Ascending aorta (tissue), 2 donors: ENCODE measurements at regions not wholly inside any gene's neighbourhood (a gene's known extent, or its start where the extent isn't known, plus 50 kb on each side); places are given as distances from the start of the nearest gene placed in this dataset.

Source experiments
- DNase-seq, 2 donors: peaks; one replicate each; pipeline ENCODE4 v3.0.0-alpha.2; 2019; ENCODE audit warnings: low spot score in 2 of 2
- H3K27ac ChIP-seq, 2 donors: fragments of 200-600 bp; sonication (generic); one replicate each; pipeline ENCODE4 v1.5.1; 2016 to 2017; ENCODE audit warnings: mild to moderate bottlenecking in 1 of 2
- H3K27me3 ChIP-seq: fragments of 200-600 bp; sonication (generic); one replicate; pipeline ENCODE4 v1.5.1; 2017
- H3K36me3 ChIP-seq, 2 donors: fragments of 200-600 bp; sonication (generic); one replicate each; pipeline ENCODE4 v1.5.1; 2016
- H3K4me1 ChIP-seq, 2 donors: fragments of 200-600 bp; sonication (generic); one replicate each; pipeline ENCODE4 v1.5.1; 2016 to 2017; ENCODE audit warnings: mild to moderate bottlenecking in 1 of 2
- H3K4me3 ChIP-seq, 2 donors: fragments of 200-600 bp; sonication (generic); one replicate each; pipeline ENCODE4 v1.5.1; 2016 to 2017; ENCODE audit warnings: mild to moderate bottlenecking in 1 of 2
- H3K9me3 ChIP-seq, 2 donors: fragments of 200-600 bp; sonication (generic); one replicate each; pipeline ENCODE4 v1.5.1; 2016
- intact Hi-C: fragments of 100-400 bp; cut with DNase I; formaldehyde crosslinking; loops from one replicate; pipeline ENCODE4 v1.15.1; 2023
- TF ChIP-seq, protein P1 (sequence below), 3 experiments: fragments of 200-600 bp in 2 of 3; fragments of 450-650 bp in 1 of 3; sonication (generic) in 2 of 3; IDR thresholded peaks; one replicate each; pipeline ENCODE4 v1.5.1; 2016 to 2019; ENCODE audit warnings: antibody characterized with exemption in 3 of 3, mild to moderate bottlenecking in 1 of 3, moderate library complexity in 1 of 3

DNA sequence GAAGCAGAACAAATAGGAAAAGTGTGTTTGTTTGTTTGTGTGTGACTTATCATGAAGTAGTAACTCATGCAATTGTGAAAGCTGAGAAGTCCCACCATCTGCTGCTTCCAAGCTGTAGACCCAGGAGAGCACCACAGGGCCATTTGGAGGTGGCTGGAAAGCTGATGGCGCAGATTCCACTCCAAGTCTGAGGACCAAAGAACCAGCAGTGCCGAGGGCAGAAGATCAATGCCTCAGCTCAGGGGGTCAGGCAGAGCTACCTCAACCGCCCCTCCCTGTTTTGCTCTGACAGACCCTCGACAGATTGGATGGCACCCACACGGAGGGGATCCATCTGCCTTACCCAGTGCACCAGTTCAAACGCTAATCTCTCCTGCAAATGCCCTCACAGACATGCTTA, 896.2 kb downstream of the BRD1 start:
- Histone ChIP-seq H3K27me3 (no peaks in the 10 kb centered on the region), H3K4me1 (no peaks in the 10 kb centered on the region), H3K4me3 (no peak overlapping the region), H3K9me3 (no peaks in the 10 kb centered on the region), H3K27ac (no peak overlapping the region), H3K36me3 (no peaks in the 10 kb centered on the region)
- intact Hi-C loops: no loop called here
- no peak for DNase-seq
- TF ChIP-seq, protein P1, sequence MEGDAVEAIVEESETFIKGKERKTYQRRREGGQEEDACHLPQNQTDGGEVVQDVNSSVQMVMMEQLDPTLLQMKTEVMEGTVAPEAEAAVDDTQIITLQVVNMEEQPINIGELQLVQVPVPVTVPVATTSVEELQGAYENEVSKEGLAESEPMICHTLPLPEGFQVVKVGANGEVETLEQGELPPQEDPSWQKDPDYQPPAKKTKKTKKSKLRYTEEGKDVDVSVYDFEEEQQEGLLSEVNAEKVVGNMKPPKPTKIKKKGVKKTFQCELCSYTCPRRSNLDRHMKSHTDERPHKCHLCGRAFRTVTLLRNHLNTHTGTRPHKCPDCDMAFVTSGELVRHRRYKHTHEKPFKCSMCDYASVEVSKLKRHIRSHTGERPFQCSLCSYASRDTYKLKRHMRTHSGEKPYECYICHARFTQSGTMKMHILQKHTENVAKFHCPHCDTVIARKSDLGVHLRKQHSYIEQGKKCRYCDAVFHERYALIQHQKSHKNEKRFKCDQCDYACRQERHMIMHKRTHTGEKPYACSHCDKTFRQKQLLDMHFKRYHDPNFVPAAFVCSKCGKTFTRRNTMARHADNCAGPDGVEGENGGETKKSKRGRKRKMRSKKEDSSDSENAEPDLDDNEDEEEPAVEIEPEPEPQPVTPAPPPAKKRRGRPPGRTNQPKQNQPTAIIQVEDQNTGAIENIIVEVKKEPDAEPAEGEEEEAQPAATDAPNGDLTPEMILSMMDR (IDR thresholded peaks at IDR 0.05): no peak

DNA sequence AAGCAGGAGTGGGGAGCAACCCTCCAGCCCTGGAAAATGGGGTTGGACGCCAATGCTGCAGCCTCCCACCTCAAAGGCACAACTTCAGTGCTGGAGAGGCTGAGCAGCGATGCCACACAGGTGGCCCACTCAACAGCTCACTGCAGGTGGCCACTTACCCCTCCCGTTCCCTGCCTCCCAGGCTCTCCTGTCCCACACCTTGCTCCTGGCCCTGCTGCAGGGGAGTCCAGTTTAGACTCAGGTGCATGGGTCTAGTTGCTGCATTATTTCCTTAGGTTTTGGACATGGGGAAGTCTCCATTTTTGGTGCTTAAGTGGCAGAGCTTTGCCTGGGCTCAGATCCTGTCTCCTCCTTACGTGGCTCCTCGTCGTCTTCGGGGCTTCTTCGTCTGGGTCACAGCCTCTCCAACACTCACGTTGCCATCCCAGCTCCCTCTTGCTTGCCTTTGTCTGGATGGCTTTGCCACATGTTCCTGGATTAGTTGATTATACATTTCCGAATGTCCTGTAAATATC, 898.3 kb downstream of the BRD1 start:
- intact Hi-C loops: no loop called here
- Histone ChIP-seq H3K27me3 (no peaks in the 10 kb centered on the region), H3K9me3 (no peaks in the 10 kb centered on the region), H3K4me1 (no peaks in the 10 kb centered on the region), H3K4me3 (no peak overlapping the region), H3K36me3 (no peaks in the 10 kb centered on the region), H3K27ac (no peak overlapping the region)
- DNase-seq: peak in 1 of 2 donors; percentile 28
- TF ChIP-seq, protein P1 (IDR thresholded peaks at IDR 0.05): no peak

DNA sequence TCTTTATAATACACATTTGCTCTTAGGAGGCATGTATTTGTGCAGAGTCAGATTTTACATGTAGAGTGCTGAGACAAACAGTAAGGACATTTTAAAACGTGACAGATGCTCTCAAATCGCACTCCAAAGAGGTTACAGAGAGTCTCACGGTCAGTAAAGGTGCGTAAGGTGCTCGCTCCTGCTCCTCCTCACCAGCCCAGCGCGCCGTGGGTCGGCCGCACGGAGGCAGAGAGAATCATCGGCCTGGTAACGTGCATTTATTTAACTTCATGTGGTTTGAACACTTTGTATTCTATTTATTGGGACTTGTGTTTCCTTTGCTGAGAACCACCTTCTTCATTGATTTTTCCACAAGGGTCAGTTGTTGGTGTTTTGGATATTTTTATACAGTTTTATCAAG, 900.1 kb downstream of the BRD1 start:
- Histone ChIP-seq H3K4me3 (no peak overlapping the region), H3K36me3 (no peaks in the 10 kb centered on the region), H3K9me3 (no peaks in the 10 kb centered on the region), H3K27ac (no peak overlapping the region), H3K4me1 (no peaks in the 10 kb centered on the region), H3K27me3 (no peaks in the 10 kb centered on the region)
- DNase-seq: no peak
- intact Hi-C loops: no loop called here
- TF ChIP-seq, protein P1 (IDR thresholded peaks at IDR 0.05): no peak

DNA sequence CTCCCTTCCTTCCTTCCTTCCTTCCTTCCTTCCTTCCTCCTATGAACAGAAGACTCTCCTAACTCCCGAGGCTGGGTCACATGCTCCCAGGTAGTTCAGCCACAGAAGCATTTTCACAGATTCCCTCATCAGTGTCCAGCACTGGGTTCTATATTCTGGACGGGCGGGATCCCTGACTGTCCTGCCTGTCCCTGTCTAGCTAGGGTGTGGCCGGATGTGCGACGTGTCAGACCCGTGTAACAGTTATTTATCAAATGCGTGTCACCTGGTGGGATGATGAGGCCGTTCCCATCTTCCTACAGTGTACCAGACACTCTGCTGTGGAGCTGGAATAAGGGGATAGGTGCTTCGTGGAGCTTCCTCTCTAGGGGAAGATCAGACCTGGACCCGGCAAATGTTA, 901.0 kb downstream of the BRD1 start:
- Histone ChIP-seq H3K27ac (no peak overlapping the region), H3K4me3 (no peak overlapping the region), H3K36me3 (no peaks in the 10 kb centered on the region), H3K27me3 (no peaks in the 10 kb centered on the region), H3K4me1 (no peaks in the 10 kb centered on the region), H3K9me3 (no peaks in the 10 kb centered on the region)
- DNase-seq: peak in 1 of 2 donors; percentile 49
- intact Hi-C loops: no loop called here
- TF ChIP-seq, protein P1 (IDR thresholded peaks at IDR 0.05): no peak

DNA sequence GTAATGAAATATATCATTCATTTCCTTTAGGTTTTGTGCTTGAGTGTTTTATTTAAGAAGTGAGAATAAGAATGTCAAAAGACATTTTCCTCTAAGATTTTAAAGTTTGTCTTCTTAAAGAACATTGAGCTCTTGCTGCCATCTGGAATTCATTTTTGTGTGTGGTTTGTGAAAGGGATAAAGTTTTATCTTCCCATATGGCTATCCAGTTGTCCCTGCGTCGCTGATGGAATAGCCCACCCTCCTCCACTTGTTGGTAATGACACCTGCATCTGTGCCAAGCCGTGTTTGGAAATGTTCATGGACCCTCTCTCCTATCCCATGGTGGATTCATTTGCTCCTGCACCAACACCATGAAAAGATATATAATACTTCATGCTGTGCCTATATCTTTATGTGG, 901.5 kb downstream of the BRD1 start:
- no peak for DNase-seq
- no peak overlapping the region for H3K27ac ChIP-seq
- no peaks in the 10 kb centered on the region for H3K36me3 ChIP-seq
- no peak overlapping the region for H3K4me3 ChIP-seq
- TF ChIP-seq, protein P1 (IDR thresholded peaks at IDR 0.05): no peak
- intact Hi-C loops: no loop called here
- no peaks in the 10 kb centered on the region for H3K9me3 ChIP-seq
- no peaks in the 10 kb centered on the region for H3K4me1 ChIP-seq
- H3K27me3 ChIP-seq: no peaks in the 10 kb centered on the region

DNA sequence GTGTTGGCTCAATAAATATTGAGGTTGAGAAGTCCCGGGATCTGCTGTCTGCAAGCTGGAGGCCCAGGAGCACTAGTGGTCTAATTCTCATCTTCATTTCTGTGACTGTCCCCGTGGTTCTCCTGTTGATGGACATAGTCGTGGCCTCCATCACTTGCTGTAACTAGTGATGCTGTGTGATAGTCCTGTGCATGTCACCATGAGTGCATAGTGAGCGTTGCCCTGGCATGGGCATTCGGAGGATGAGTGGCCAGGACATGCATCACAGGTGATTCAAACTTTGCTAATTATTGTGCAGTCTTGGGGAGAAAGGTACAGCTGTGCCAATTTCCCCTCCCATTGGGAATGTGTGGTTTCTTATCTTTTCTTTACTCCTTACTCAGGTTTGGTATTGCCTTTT, 902.2 kb downstream of the BRD1 start:
- no peak overlapping the region for H3K27ac ChIP-seq
- no peaks in the 10 kb centered on the region for H3K9me3 ChIP-seq
- intact Hi-C loops: no loop called here
- H3K36me3 ChIP-seq: no peaks in the 10 kb centered on the region
- H3K4me1 ChIP-seq: no peaks in the 10 kb centered on the region
- no peak overlapping the region for H3K4me3 ChIP-seq
- TF ChIP-seq, protein P1 (IDR thresholded peaks at IDR 0.05): no peak
- H3K27me3 ChIP-seq: no peaks in the 10 kb centered on the region
- DNase-seq: no peak
